GM18505 (cell line): ENCODE measurements at regions not wholly inside any gene's neighbourhood (a gene's known extent, or its start where the extent isn't known, plus 50 kb on each side); places are given as distances from the start of the nearest gene placed in this dataset.
"Not testable (repeated sequence)": the region's sequence is repeated elsewhere in the genome, so short reads cannot be mapped to it uniquely, and the experiment has no call there.

ENCODE experiments used
- ATAC-seq: cut with Tn5 transposase; IDR thresholded peaks from one replicate; pipeline ENCODE4 v1.9.1; 2021; ENCODE audit not compliant: unreplicated experiment
- POLR2A ChIP-seq: IDR thresholded peaks from 4 replicates; pipeline ENCODE4 v1.6.1; 2011; ENCODE audit warnings: borderline replicate concordance; ENCODE audit not compliant: insufficient read depth, insufficient read length; ENCODE audit errors: extremely low read depth

DNA sequence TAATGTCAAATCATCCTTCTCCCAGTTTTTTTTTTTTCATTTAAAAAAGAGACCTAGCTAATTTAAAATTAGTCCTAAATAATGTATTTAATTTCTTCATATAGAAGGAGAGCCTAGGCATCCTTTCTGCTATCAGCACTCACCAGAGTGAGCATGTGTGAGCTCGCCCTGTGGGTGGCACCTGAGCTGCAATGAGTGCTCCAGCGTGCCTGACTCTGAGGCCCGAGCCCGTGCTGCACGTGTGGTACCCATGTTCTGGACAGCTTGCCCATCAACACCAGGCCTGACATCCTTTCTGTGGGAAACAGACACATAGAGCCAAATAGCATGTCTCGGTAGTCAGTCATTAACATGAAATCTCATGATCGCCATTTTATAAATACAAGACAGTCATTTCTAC, 381.4 kb downstream of the DTWD2 start:
- ATAC-seq: no peak
- TF ChIP-seq POLR2A: no peak

DNA sequence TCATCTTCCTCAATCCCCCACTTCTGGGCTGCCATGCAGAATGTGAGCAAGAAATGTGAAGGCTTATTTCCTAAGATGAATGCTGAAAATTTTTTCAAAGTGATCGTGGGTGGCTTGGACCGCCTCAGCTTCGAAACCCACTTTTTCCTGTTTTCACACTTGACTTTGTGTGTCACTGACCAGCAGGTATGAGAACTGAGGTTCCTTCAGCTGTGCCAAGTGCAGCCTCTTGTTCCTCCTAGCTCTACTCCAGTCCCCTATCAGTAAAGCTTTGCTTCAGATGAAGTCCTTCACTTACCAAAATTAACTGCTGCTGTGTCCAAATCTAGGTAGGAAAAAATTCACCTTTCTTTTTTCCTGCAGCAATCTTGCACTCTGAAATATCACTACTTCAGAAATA, 382.6 kb downstream of the DTWD2 start:
- TF ChIP-seq POLR2A: no peak
- no peak for ATAC-seq

DNA sequence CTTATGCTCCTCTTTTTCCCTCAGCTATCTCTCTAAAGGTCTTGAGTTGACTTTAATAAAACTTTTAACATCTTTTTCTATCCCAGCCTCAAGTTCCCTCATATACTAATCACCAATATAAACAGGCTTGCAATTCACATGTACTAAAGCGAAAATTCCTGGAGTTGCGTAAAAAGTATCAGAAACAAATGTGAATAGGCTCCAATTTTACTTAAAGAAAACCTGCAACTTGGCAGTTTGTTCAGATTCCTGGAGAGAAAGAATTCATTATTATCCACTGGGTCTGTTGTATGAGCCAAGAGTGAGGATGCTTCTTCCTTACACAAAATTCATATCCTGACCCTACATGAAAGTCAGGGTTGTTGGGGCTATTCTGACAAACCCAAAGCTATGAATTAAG, 384.2 kb downstream of the DTWD2 start:
- no peak for ATAC-seq
- TF ChIP-seq POLR2A: no peak

DNA sequence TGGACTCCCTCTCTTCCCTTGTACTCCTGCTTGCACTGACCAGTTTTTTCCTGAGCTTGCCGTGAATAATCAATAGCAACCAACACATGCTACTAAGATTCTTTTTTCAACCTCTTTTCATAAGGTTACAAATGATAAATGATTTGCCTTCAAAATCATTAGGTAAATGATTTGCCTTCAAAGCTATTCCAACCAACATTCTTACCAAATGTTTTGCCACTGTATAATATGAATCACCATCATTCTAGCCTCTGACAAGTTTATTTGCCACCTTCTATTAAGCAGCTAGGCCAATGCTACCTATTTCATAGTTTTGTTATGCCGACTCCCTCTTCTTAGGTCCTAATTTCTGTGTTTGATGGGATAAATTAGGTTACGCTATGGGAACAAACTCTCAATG, 385.1 kb downstream of the DTWD2 start:
- no peak for TF ChIP-seq POLR2A
- ATAC-seq: no peak

DNA sequence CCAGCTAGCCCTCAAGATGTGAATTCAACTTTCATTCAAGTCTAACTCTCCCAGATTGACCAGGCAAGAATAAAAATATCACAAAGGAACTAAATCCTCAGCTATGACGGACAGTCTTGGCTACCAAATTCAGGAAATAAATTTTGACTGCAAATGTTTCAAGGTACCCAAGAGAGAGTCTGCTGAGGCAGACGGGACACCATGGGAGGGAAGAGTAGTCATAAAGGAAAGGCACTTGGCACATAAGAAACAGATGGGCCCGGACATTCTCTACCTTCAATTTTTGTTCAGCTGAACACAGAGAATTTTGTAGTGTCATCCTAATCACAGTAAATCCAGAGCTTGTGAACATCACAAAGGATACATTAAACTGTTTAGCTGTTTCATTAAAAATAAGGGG, 390.0 kb downstream of the DTWD2 start:
- TF ChIP-seq POLR2A: no peak
- ATAC-seq: no peak

DNA sequence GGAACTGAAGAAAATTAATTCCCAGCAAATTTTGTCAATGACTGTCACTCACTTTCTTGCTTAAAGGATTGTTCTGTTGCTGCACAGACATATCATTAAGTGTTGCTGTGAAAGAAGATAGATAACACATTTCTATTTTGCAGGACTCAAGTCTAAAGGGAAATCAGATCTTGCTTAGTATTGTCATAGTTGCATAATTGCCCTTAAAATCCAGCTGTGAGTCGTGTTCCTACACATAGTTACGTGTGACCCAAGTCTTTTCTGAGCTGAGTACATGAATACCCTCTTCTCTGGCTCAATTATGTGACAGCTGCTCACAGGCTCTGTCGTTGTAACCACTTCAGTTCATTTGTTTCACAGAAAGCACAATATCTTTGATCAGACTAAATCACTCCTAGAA, 390.8 kb downstream of the DTWD2 start:
- ATAC-seq: no peak

DNA sequence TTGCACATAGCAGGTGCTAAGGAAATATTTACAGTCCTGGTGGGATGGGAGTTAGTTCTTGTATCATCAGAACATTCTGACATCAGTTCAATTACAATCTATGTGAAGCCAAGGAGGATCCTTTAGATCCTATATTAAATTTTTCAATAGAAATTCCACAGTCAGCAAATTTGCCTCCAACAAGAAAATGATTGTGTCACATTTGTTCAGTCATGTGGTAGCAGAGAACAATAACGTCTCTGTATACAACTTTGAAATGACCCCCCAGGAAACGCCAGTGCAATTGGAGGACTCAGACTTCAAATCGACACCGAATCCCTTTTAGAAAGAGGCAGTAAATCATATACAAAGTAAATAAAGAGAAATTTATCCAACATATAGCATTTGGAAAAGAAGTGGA, 392.1 kb downstream of the DTWD2 start:
- TF ChIP-seq POLR2A: no peak
- ATAC-seq: no peak

More for the DNA sequence above, 390.8 kb downstream of the DTWD2 start:
- TF ChIP-seq POLR2A: no peak

DNA sequence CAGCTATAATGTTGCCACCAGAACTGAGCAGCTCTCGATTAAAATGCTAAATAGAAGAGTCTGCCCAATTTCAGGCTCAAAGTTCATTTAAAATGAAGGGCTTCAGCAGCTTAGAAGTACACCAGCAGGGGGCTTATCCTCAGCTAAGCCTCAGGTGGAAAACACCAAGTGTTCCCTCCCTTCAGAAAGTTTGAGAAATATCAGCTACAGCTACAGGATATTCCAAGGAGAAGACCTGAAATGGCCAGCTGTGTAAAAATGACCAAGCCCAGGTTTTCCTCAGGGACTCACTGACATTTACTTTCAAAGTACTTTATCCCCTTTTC, 395.4 kb downstream of the DTWD2 start:
- no peak for TF ChIP-seq POLR2A
- no peak for ATAC-seq

DNA sequence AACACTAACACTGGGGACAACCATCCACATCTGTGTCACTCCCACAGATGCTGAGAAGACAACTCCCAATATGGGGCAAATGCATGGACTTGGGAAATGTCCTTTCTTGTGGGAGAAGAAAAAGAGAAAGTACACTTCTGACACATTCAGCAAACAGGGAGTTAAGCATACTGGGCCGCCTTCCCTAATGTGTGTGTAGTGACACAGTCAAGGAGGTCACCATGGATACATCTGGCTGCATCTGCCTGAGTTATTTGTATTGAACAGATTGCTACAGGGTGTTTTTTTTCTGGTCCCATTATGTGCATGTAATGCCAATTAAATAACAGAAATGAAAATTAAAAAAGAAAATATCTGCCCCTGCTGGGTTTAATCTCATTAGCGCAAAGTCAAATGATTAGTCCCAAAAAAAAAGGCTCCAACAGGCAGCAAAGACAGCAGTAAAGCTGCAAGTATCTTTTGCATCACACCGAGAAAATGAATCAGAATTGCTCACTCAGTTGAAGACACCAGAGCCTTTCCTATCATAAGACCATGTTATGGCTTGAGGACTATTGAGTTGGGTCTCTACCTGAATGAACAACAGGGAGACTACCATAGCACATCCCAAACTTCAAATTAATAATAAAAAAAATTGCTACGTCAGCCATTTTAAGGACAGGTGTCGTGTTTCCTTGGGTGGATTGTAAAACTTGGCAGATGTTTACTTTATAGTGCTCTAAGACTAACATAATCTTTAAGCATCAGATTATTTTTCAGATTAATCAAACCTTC, 395.9 kb downstream of the DTWD2 start:
- TF ChIP-seq POLR2A: no peak
- no peak for ATAC-seq

DNA sequence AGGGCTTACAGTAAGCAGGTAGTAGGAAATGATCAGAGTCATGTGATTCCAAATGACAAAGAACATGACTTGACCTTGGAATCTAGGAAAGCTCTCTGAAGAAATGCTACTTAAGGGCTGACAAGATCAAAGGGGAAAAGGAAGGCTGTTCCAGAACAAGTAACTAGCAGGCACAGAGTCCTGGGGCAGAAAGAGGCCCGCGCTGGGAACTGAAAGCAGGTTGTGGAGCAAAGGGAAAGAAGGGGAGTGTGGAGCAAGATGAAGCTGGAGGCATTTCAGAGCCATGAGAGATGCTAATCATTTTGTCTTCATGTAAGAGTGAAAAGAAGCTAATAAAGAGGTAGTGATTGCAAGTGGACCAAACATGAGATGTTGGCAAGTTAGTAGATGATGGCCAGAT, 397.5 kb downstream of the DTWD2 start:
- no peak for TF ChIP-seq POLR2A
- ATAC-seq: no peak

DNA sequence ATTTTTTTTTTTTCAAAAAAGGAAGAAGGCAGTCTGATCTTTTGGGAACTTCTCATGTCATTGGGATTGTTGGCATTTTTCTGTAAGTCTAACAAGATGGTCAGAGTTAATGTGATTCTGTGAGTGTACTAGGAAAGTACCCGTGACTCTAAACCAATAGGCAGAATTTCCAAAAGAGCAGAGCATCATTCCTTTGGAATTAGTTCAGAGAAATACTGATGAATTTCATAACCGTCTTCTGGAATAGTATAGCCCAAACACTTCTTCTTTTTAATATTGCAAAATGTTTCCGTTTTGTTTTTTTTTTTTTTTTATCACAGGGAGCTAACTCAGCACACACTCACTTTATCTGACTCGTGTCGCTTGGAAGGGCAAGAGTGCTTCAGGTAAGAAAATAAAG, 407.4 kb downstream of the DTWD2 start:
- no peak for ATAC-seq
- TF ChIP-seq POLR2A: no peak

DNA sequence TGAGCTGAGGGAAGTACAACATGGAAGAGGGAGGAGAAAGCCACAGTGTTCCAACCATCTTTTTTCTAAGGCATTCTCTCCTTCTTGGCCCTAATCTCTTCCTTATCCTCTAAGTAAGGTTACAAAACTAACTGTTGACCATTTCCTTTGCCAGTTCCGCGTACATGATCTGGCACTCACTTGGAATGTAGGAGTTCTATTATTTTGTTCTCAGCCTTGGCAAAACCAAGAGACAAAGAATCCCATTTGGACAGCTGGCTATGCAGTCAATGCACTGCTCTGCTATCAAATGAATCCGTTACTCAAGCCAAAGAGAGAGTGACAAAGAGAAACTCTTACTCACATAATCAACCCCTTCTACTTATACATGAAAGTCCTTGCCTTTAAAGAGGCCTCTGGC, 410.3 kb downstream of the DTWD2 start:
- TF ChIP-seq POLR2A: no peak
- no peak for ATAC-seq

DNA sequence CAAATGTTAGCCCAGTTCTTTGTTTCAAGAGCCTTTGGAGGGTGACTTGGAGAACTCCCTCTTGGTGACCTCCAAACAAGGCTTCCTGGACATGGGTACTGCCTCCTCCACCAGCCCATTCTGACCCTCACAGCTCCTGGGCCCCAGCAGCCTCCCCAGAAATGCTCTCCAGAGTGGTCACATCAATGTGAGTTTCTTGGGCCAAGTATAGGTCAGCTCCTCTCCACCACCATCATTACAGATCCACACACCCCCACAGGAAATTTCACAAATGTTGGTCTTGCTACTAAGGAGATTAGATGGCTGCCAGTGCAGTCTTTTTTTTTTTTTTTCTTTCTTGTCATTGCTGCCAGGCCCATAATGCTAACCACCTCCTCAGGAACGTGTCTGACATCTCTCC, 410.7 kb downstream of the DTWD2 start:
- ATAC-seq: no peak
- no peak for TF ChIP-seq POLR2A

DNA sequence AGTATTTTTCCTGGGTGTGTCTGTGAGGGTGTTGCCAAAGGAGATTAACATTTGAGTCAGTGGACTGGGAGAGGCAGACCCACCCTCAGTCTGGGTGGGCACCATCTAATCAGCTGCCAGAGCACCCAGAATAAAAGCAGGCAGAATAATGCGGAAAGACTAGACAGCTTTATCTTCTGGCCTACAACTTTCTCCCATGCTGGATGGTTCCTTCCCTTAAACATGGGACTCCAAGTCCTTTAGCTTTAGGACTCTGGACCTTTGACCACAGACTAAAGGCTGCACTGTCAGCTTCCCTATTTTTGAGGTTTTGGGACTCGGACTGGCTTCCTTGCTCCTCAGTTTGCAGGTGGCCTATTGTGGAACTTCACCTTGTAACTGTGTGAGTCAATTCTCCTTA, 418.1 kb downstream of the DTWD2 start:
- ATAC-seq: not testable (repeated sequence)

DNA sequence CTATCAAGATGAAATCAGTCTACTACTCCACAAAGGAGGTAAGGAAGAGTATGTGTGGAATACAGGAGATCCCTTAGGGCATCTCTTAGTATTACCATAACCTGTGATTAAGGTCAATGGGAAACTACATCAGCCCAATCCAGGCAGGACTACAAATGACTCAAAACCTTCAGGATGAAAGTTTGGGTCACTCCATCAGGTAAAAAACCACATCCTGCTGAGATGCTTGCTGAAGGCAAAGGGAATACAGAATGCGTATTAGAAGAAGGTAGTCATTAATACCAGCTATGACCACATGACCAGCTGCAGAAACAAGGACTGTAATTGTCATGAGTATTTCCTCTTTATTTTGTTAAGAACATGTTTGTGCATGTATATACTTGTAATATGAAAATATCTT, 418.8 kb downstream of the DTWD2 start:
- ATAC-seq: not testable (repeated sequence)
